Fibroblast of skin of scalp (primary cell): ENCODE measurements at regions not wholly inside any gene's neighbourhood (a gene's known extent, or its start where the extent isn't known, plus 50 kb on each side); places are given as distances from the start of the nearest gene placed in this dataset.
"Not testable (repeated sequence)": the region's sequence is repeated elsewhere in the genome, so short reads cannot be mapped to it uniquely, and the experiment has no call there.

ENCODE experiments used
- DNase-seq: peaks from one replicate; pipeline ENCODE4 v3.0.0-alpha.2; 2013

GRCh38 chr4:30461218-30461617 lies 259.0 kb upstream of the PCDH7 start:
- DNase-seq: no peak

- no peak for DNase-seq
Measured at GRCh38 chr4:30462445-30463090, 257.6 kb upstream of the PCDH7 start.

GRCh38 chr4:30471861-30472260 lies 248.3 kb upstream of the PCDH7 start:
- no peak for DNase-seq

GRCh38 chr4:30473225-30473624 lies 246.9 kb upstream of the PCDH7 start:
- DNase-seq: no peak

- no peak for DNase-seq
Measured at GRCh38 chr4:30495251-30495650, 224.9 kb upstream of the PCDH7 start.

- no peak for DNase-seq
Measured at GRCh38 chr4:30495651-30496310, 224.4 kb upstream of the PCDH7 start.

GRCh38 chr4:30511751-30512150 lies 208.4 kb upstream of the PCDH7 start:
- no peak for DNase-seq

GRCh38 chr4:30518211-30518610 lies 202.0 kb upstream of the PCDH7 start:
- no peak for DNase-seq

- no peak for DNase-seq
Measured at GRCh38 chr4:30525662-30526315, 194.4 kb upstream of the PCDH7 start.

- DNase-seq: no peak
Measured at GRCh38 chr4:30535255-30535654, 184.9 kb upstream of the PCDH7 start.

GRCh38 chr4:30536231-30536630 lies 183.9 kb upstream of the PCDH7 start:
- no peak for DNase-seq

- DNase-seq: peak; percentile 79
Measured at GRCh38 chr4:30537456-30537855, 182.7 kb upstream of the PCDH7 start.

- DNase-seq: no peak
Measured at GRCh38 chr4:30538794-30539193, 181.4 kb upstream of the PCDH7 start.

GRCh38 chr4:30543057-30543456 lies 177.1 kb upstream of the PCDH7 start:
- DNase-seq: no peak

- no peak for DNase-seq
Measured at GRCh38 chr4:30553151-30553550, 167.0 kb upstream of the PCDH7 start.

- DNase-seq: peak; percentile 1
Measured at GRCh38 chr4:30553706-30554105, 166.5 kb upstream of the PCDH7 start.

GRCh38 chr4:30555775-30556174 lies 164.4 kb upstream of the PCDH7 start:
- no peak for DNase-seq

- no peak for DNase-seq
Measured at GRCh38 chr4:30559481-30559880, 160.7 kb upstream of the PCDH7 start.

- no peak for DNase-seq
Measured at GRCh38 chr4:30586850-30587249, 133.3 kb upstream of the PCDH7 start.

GRCh38 chr4:30589669-30590068 lies 130.5 kb upstream of the PCDH7 start:
- not testable (repeated sequence) for DNase-seq

- peak; percentile 80 for DNase-seq
Measured at GRCh38 chr4:30600246-30601017, 119.7 kb upstream of the PCDH7 start.

GRCh38 chr4:30601070-30601865 lies 118.9 kb upstream of the PCDH7 start:
- DNase-seq: no peak
